ENCODE measurements at regions not wholly inside any gene's neighbourhood (a gene's known extent, or its start where the extent isn't known, plus 50 kb on each side); places are given as distances from the start of the nearest gene placed in this dataset.

- H3K36me3 ChIP-seq (ENCODE audit: insufficient read depth, low read length), result no peaks in the 10 kb centered on the region
- H3K4me2 ChIP-seq (ENCODE audit: low read length), result no peak overlapping the region
- no peaks in the 10 kb centered on the region for H3K9me2 ChIP-seq (ENCODE audit: insufficient read depth, low read length)
- TF ChIP-seq REST (IDR thresholded peaks at IDR 0.05; ENCODE audit: borderline replicate concordance), result no peak
- no peak for TF ChIP-seq CTCF (IDR thresholded peaks at IDR 0.05; ENCODE audit: poor library complexity, severe bottlenecking)
- no peak for TF ChIP-seq MXI1 (conservative IDR thresholded peaks at IDR 0.05; ENCODE audit: poor library complexity, severe bottlenecking)
- TF ChIP-seq RAD21 (conservative IDR thresholded peaks at IDR 0.05), result no peak
- TF ChIP-seq EP300 (conservative IDR thresholded peaks at IDR 0.05; ENCODE audit: poor library complexity, severe bottlenecking), result no peak
- TF ChIP-seq EZH2 (IDR thresholded peaks at IDR 0.05; ENCODE audit: borderline replicate concordance, insufficient read depth, low read length, poor library complexity, severe bottlenecking), result no peak
- no peak for TF ChIP-seq POLR2AphosphoS5 (IDR thresholded peaks at IDR 0.05)
- no peak for TF ChIP-seq TAF1 (IDR thresholded peaks at IDR 0.05; ENCODE audit: low read depth)
- TF ChIP-seq SMC3 (conservative IDR thresholded peaks at IDR 0.05; ENCODE audit: poor library complexity), result no peak
- H3F3A ChIP-seq (ENCODE audit: insufficient read depth, low read length, poor library complexity, severe bottlenecking), result no peaks in the 10 kb centered on the region
- no peak overlapping the region for H2AFZ ChIP-seq (ENCODE audit: low read depth, low read length)
- no peak overlapping the region for H3K9ac ChIP-seq (ENCODE audit: low read length)
- no peak overlapping the region for H3K27ac ChIP-seq (ENCODE audit: low read length)
- no peaks in the 10 kb centered on the region for H3K9me3 ChIP-seq (ENCODE audit: low read length)
- no peaks in the 10 kb centered on the region for H4K20me1 ChIP-seq (ENCODE audit: insufficient read depth)
- no peak overlapping the region for H3K4me3 ChIP-seq (ENCODE audit: low read length)
- H3K27me3 ChIP-seq (ENCODE audit: insufficient read depth, low read depth, low read length), result no peaks in the 10 kb centered on the region
- no peaks in the 10 kb centered on the region for H3K79me2 ChIP-seq (replicated peaks; ENCODE audit: insufficient read depth, low read length)
Measured at GRCh38 chr7:3140834-3141233, 97.2 kb upstream of the CARD11 start.

- Histone ChIP-seq H3K9ac (ENCODE audit: low read length) (no peak overlapping the region), H4K20me1 (ENCODE audit: insufficient read depth) (no peaks in the 10 kb centered on the region), H3K4me2 (ENCODE audit: low read length) (no peak overlapping the region), H3K36me3 (ENCODE audit: insufficient read depth, low read length) (no peaks in the 10 kb centered on the region), H3K9me3 (ENCODE audit: low read length) (no peaks in the 10 kb centered on the region), H3F3A (ENCODE audit: insufficient read depth, low read length, poor library complexity, severe bottlenecking) (no peaks in the 10 kb centered on the region), H3K4me3 (ENCODE audit: low read length) (no peak overlapping the region), H3K27ac (ENCODE audit: low read length) (no peak overlapping the region), H3K79me2 (replicated peaks; ENCODE audit: insufficient read depth, low read length) (no peaks in the 10 kb centered on the region), H3K9me2 (ENCODE audit: insufficient read depth, low read length) (no peaks in the 10 kb centered on the region), H3K27me3 (ENCODE audit: insufficient read depth, low read depth, low read length) (no peaks in the 10 kb centered on the region), H2AFZ (ENCODE audit: low read depth, low read length) (no peak overlapping the region)
- TF ChIP-seq CTCF (IDR thresholded peaks at IDR 0.05; ENCODE audit: poor library complexity, severe bottlenecking) (no peak), EP300 (conservative IDR thresholded peaks at IDR 0.05; ENCODE audit: poor library complexity, severe bottlenecking) (no peak), EZH2 (IDR thresholded peaks at IDR 0.05; ENCODE audit: borderline replicate concordance, insufficient read depth, low read length, poor library complexity, severe bottlenecking) (no peak), SMC3 (conservative IDR thresholded peaks at IDR 0.05; ENCODE audit: poor library complexity) (no peak), MXI1 (conservative IDR thresholded peaks at IDR 0.05; ENCODE audit: poor library complexity, severe bottlenecking) (no peak), TAF1 (IDR thresholded peaks at IDR 0.05; ENCODE audit: low read depth) (no peak), RAD21 (conservative IDR thresholded peaks at IDR 0.05) (no peak), REST (IDR thresholded peaks at IDR 0.05; ENCODE audit: borderline replicate concordance) (no peak), POLR2AphosphoS5 (IDR thresholded peaks at IDR 0.05) (no peak)
Measured at GRCh38 chr7:3141326-3141725, 97.7 kb upstream of the CARD11 start.

Data from neural cell (in vitro differentiated cells).